ENCODE measurements at regions not wholly inside any gene's neighbourhood (a gene's known extent, or its start where the extent isn't known, plus 50 kb on each side); places are given as distances from the start of the nearest gene placed in this dataset.

- DNase-seq (ENCODE audit: low read depth in 2 of 2): no peak
Observed at GRCh38 chr2:13014783-13015182, 298.0 kb downstream of the TRIB2 start.

GRCh38 chr2:13015532-13016320, 299.0 kb downstream of the TRIB2 start:
- no peak for DNase-seq (ENCODE audit: low read depth in 2 of 2)

GRCh38 chr2:13018490-13018889, 301.8 kb downstream of the TRIB2 start:
- no peak for DNase-seq (ENCODE audit: low read depth in 2 of 2)

GRCh38 chr2:13019781-13020180, 303.0 kb downstream of the TRIB2 start:
- no peak for DNase-seq (ENCODE audit: low read depth in 2 of 2)

GRCh38 chr2:13020469-13020868, 303.7 kb downstream of the TRIB2 start:
- no peak for DNase-seq (ENCODE audit: low read depth in 2 of 2)

GRCh38 chr2:13021470-13021957, 304.8 kb downstream of the TRIB2 start:
- DNase-seq (ENCODE audit: low read depth in 2 of 2): no peak

- DNase-seq (ENCODE audit: low read depth in 2 of 2): no peak
Observed at GRCh38 chr2:13030606-13031005, 313.9 kb downstream of the TRIB2 start.

- DNase-seq (ENCODE audit: low read depth in 2 of 2): no peak
Observed at GRCh38 chr2:13034861-13035260, 318.1 kb downstream of the TRIB2 start.

- no peak for DNase-seq (ENCODE audit: low read depth in 2 of 2)
Observed at GRCh38 chr2:13035866-13036265, 319.1 kb downstream of the TRIB2 start.

GRCh38 chr2:13040043-13040442, 323.3 kb downstream of the TRIB2 start:
- no peak for DNase-seq (ENCODE audit: low read depth in 2 of 2)

- DNase-seq (ENCODE audit: low read depth in 2 of 2): no peak
Observed at GRCh38 chr2:13046557-13047165, 329.9 kb downstream of the TRIB2 start.

GRCh38 chr2:13050764-13051163, 334.0 kb downstream of the TRIB2 start:
- no peak for DNase-seq (ENCODE audit: low read depth in 2 of 2)

GRCh38 chr2:13052547-13052946, 335.8 kb downstream of the TRIB2 start:
- DNase-seq (ENCODE audit: low read depth in 2 of 2): no peak

- no peak for DNase-seq (ENCODE audit: low read depth in 2 of 2)
Observed at GRCh38 chr2:13056259-13056843, 339.6 kb downstream of the TRIB2 start.

GRCh38 chr2:13057671-13058070, 340.9 kb downstream of the TRIB2 start:
- DNase-seq (ENCODE audit: low read depth in 2 of 2): no peak

- no peak for DNase-seq (ENCODE audit: low read depth in 2 of 2)
Observed at GRCh38 chr2:13066676-13067075, 349.9 kb downstream of the TRIB2 start.

GRCh38 chr2:13067508-13067907, 350.8 kb downstream of the TRIB2 start:
- DNase-seq (ENCODE audit: low read depth in 2 of 2): no peak

GRCh38 chr2:13089971-13090370, 373.2 kb downstream of the TRIB2 start:
- DNase-seq (ENCODE audit: low read depth in 2 of 2): no peak

GRCh38 chr2:13091455-13091854, 374.7 kb downstream of the TRIB2 start:
- DNase-seq (ENCODE audit: low read depth in 2 of 2): no peak

- no peak for DNase-seq (ENCODE audit: low read depth in 2 of 2)
Observed at GRCh38 chr2:13091861-13092378, 375.2 kb downstream of the TRIB2 start.

- DNase-seq (ENCODE audit: low read depth in 2 of 2): no peak
Observed at GRCh38 chr2:13093416-13093991, 376.8 kb downstream of the TRIB2 start.

- DNase-seq (ENCODE audit: low read depth in 2 of 2): no peak
Observed at GRCh38 chr2:13102397-13103063, 385.8 kb downstream of the TRIB2 start.
